Thoracic aorta (tissue), 2 donors: ENCODE measurements at regions not wholly inside any gene's neighbourhood (a gene's known extent, or its start where the extent isn't known, plus 50 kb on each side); places are given as distances from the start of the nearest gene placed in this dataset.

Experiments used
- ATAC-seq: fragments of 150-250 bp; one replicate; pipeline ENCODE4 v1.8.0; 2017; ENCODE audit warnings: low read depth; ENCODE audit not compliant: insufficient number of reproducible peaks, low FRiP score
- DNase-seq: peaks from one replicate; pipeline ENCODE4 v3.0.0-alpha.2; 2020; ENCODE audit warnings: low spot score
- H3K27ac ChIP-seq, 2 donors: fragments of 200-600 bp; sonication (generic); 1 replicate in 1 of 2; 2 replicates in 1 of 2; pipeline ENCODE4 v1.5.1; 2016; ENCODE audit warnings: mild to moderate bottlenecking in 2 of 2, moderate library complexity in 2 of 2
- H3K27me3 ChIP-seq: fragments of 200-600 bp; sonication (generic); replicated peaks from 2 replicates; pipeline ENCODE4 v1.6.0; 2016; ENCODE audit warnings: mild to moderate bottlenecking; ENCODE audit not compliant: insufficient read depth
- H3K36me3 ChIP-seq: fragments of 200-600 bp; sonication (generic); one replicate; pipeline ENCODE4 v1.5.1; 2016
- H3K4me1 ChIP-seq, 2 donors: fragments of 200-600 bp; sonication (generic); 1 replicate in 1 of 2; 2 replicates in 1 of 2; pipeline versions ENCODE4 v1.5.1 to v1.6.0; 2016; ENCODE audit warnings: low read depth in 2 of 2, mild to moderate bottlenecking in 1 of 2; ENCODE audit not compliant: control insufficient read depth in 1 of 2
- H3K4me3 ChIP-seq: fragments of 200-600 bp; sonication (generic); 2 replicates; pipeline ENCODE4 v1.5.1; 2016; ENCODE audit warnings: mild to moderate bottlenecking
- H3K9me3 ChIP-seq: fragments of 200-600 bp; sonication (generic); 2 replicates; pipeline ENCODE4 v1.5.1; 2016
- CTCF ChIP-seq: fragments of 200-600 bp; sonication (generic); IDR thresholded peaks from one replicate; pipeline ENCODE4 v1.5.1; 2019; ENCODE audit warnings: antibody characterized with exemption

GRCh38 chr9:92196909-92197308, 81.7 kb upstream of the SPTLC1 start:
- no peaks in the 10 kb centered on the region for H3K27me3 ChIP-seq
- ATAC-seq, result no peak

GRCh38 chr9:92196400-92196799, 81.2 kb upstream of the SPTLC1 start:
- H3K27me3 ChIP-seq, result no peaks in the 10 kb centered on the region
- H3K27ac ChIP-seq, result no peak overlapping the region
- no peak overlapping the region for H3K4me3 ChIP-seq
- no peak for ATAC-seq
- no peak for DNase-seq
- H3K9me3 ChIP-seq, result peaks cover 6% of the 10 kb centered on the region
- no peaks in the 10 kb centered on the region for H3K4me1 ChIP-seq
- no peak for TF ChIP-seq CTCF
- H3K36me3 ChIP-seq, result no peaks in the 10 kb centered on the region

More at GRCh38 chr9:92196909-92197308, 81.7 kb upstream of the SPTLC1 start:
- Histone ChIP-seq H3K4me3 (no peak overlapping the region), H3K4me1 (no peaks in the 10 kb centered on the region), H3K27ac (no peak overlapping the region), H3K36me3 (no peaks in the 10 kb centered on the region), H3K9me3 (peaks cover 6% of the 10 kb centered on the region)
- no peak for DNase-seq
- TF ChIP-seq CTCF, result no peak

- H3K4me1 ChIP-seq, result no peaks in the 10 kb centered on the region
- ATAC-seq (no peak), DNase-seq (no peak)
- H3K36me3 ChIP-seq, result no peaks in the 10 kb centered on the region
- no peak overlapping the region for H3K4me3 ChIP-seq
- no peaks in the 10 kb centered on the region for H3K27me3 ChIP-seq
- H3K27ac ChIP-seq, result no peak overlapping the region
- TF ChIP-seq CTCF, result no peak
- no peaks in the 10 kb centered on the region for H3K9me3 ChIP-seq
These were observed 76.6 kb upstream of the SPTLC1 start for GRCh38 chr9:92191801-92192200.

- Histone ChIP-seq H3K36me3 (no peaks in the 10 kb centered on the region), H3K4me3 (no peak overlapping the region), H3K9me3 (no peaks in the 10 kb centered on the region), H3K27ac (no peak overlapping the region), H3K27me3 (no peaks in the 10 kb centered on the region), H3K4me1 (no peaks in the 10 kb centered on the region)
- DNase-seq, result no peak
- no peak for TF ChIP-seq CTCF
- ATAC-seq, result no peak
These were observed 75.2 kb upstream of the SPTLC1 start for GRCh38 chr9:92190536-92190790.

- DNase-seq, result no peak
- no peak for ATAC-seq
- no peaks in the 10 kb centered on the region for H3K27me3 ChIP-seq
- H3K4me3 ChIP-seq, result no peak overlapping the region
- no peaks in the 10 kb centered on the region for H3K9me3 ChIP-seq
- TF ChIP-seq CTCF, result no peak
- no peak overlapping the region for H3K27ac ChIP-seq
- no peaks in the 10 kb centered on the region for H3K36me3 ChIP-seq
- H3K4me1 ChIP-seq, result no peaks in the 10 kb centered on the region
These were observed 74.7 kb upstream of the SPTLC1 start for GRCh38 chr9:92189782-92190535.
